HCT116 (cell line): ENCODE measurements at regions not wholly inside any gene's neighbourhood (a gene's known extent, or its start where the extent isn't known, plus 50 kb on each side); places are given as distances from the start of the nearest gene placed in this dataset.

Experiments
- ATAC-seq: fragments of 200-7000 bp; cut with Tn5 transposase; 2 replicates; pipeline ENCODE4 v1.9.1; 2020; ENCODE audit warnings: mild to moderate bottlenecking, moderate library complexity
- BruUV-seq: library from RNA; stranded (reverse); fragments of 400-500 nt; replicated peaks from 2 replicates; lab custom pipeline; 2021; lab: Mats Ljungman, UMichigan
- CTCF ChIA-PET: fragments of 300-600 bp; sonication (Branson Sonifier 250); formaldehyde crosslinking; loops from one replicate; lab custom pipeline; 2021; ENCODE audit warnings: antibody characterized with exemption; lab: Charles Lee
- POLR2A ChIA-PET: fragments of 300-600, 350-600 bp; sonication (Branson Sonifier 250); formaldehyde crosslinking; loops from one replicate; lab custom pipeline; 2021; ENCODE audit warnings: antibody characterized with exemption; lab: Charles Lee
- RAD21 ChIA-PET, 2 experiments: fragments of 300-600 bp; sonication (Branson Sonifier 250); formaldehyde crosslinking; loops; one replicate each; lab custom pipeline; 2023; ENCODE audit warnings: low total read pairs in 2 of 2; ENCODE audit not compliant: uncharacterized antibody in 2 of 2, unreplicated experiment in 2 of 2, low non-redundant PET in 1 of 2; lab: Charles Lee
- DNase-seq: peaks from one replicate; pipeline ENCODE4 v3.0.0-alpha.2; 2010; ENCODE audit warnings: low read depth, low spot score
- H2AFZ ChIP-seq: fragments of 200-600 bp; shearing (Covaris generic), sonication (generic); 2 replicates; pipeline ENCODE4 v1.6.1; 2017; ENCODE audit warnings: low read depth, mixed run types, mixed read lengths, antibody characterized with exemption, low read length; ENCODE audit not compliant: poor library complexity, severe bottlenecking
- H3K27ac ChIP-seq: 2 replicates; pipeline ENCODE4 v1.5.1; 2012; ENCODE audit warnings: low read depth, low read length
- H3K27me3 ChIP-seq: fragments of 200-600 bp; sonication (generic); 2 replicates; pipeline ENCODE4 v1.6.1; 2016; ENCODE audit warnings: mixed run types, low read length, mixed read lengths; ENCODE audit not compliant: insufficient read depth
- H3K36me3 ChIP-seq, 2 experiments: fragments of 200-500 bp in 1 of 2; fragments of 200-600 bp in 1 of 2; sonication (Bioruptor generic) in 1 of 2; sonication (generic) in 1 of 2; 2 replicates each; pipeline versions ENCODE4 v1.5.1 to v1.6.1; 2014 to 2016; ENCODE audit warnings: low read length in 2 of 2, inconsistent platforms in 1 of 2, mixed read lengths in 1 of 2, mixed run types in 1 of 2; ENCODE audit not compliant: insufficient read depth in 2 of 2, control insufficient read depth in 1 of 2
- H3K4me1 ChIP-seq, 2 experiments: fragments of 200-600 bp in 1 of 2; sonication (generic) in 1 of 2; 2 replicates each; pipeline versions ENCODE4 v1.5.1 to v1.6.1; 2012 to 2017; ENCODE audit warnings: low read length in 2 of 2, inconsistent platforms in 1 of 2, mild to moderate bottlenecking in 1 of 2, mixed read lengths in 1 of 2, mixed run types in 1 of 2, moderate library complexity in 1 of 2; ENCODE audit not compliant: insufficient read depth in 2 of 2, control insufficient read depth in 1 of 2
- H3K4me2 ChIP-seq: fragments of 200-600 bp; sonication (generic); 2 replicates; pipeline ENCODE4 v1.6.1; 2017; ENCODE audit warnings: mixed run types, low read length, mixed read lengths
- H3K4me3 ChIP-seq, 2 experiments: fragments of 200-600 bp in 1 of 2; sonication (generic) in 1 of 2; replicated peaks in 1 of 2; 2 replicates each; pipeline ENCODE4 v1.5.1; 2011 to 2016; ENCODE audit warnings: low read length in 2 of 2, control low read depth in 1 of 2, low read depth in 1 of 2, mild to moderate bottlenecking in 1 of 2, mixed read lengths in 1 of 2, mixed run types in 1 of 2
- H3K79me2 ChIP-seq: fragments of 200-600 bp; sonication (generic); 2 replicates; pipeline ENCODE4 v1.6.1; 2017; ENCODE audit warnings: mild to moderate bottlenecking, mixed run types, low read length, moderate library complexity, mixed read lengths; ENCODE audit not compliant: insufficient read depth
- H3K9ac ChIP-seq: fragments of 200-600 bp; sonication (generic); 2 replicates; pipeline ENCODE4 v1.6.1; 2016; ENCODE audit warnings: low read length, mixed read lengths
- H3K9me2 ChIP-seq: fragments of 200-600 bp; sonication (generic), shearing (Covaris generic); 2 replicates; pipeline ENCODE4 v1.6.1; 2017; ENCODE audit warnings: mixed run types, mild to moderate bottlenecking, moderate library complexity; ENCODE audit not compliant: insufficient read depth
- H3K9me3 ChIP-seq, 2 experiments: fragments of 200-500 bp in 1 of 2; fragments of 200-600 bp in 1 of 2; sonication (Bioruptor generic) in 1 of 2; sonication (generic) in 1 of 2; 2 replicates each; pipeline ENCODE4 v1.6.1; 2014 to 2017; ENCODE audit warnings: low read length in 2 of 2, mixed read lengths in 2 of 2, inconsistent platforms in 1 of 2, low read depth in 1 of 2, mild to moderate bottlenecking in 1 of 2, mixed run types in 1 of 2, moderate library complexity in 1 of 2; ENCODE audit not compliant: control insufficient read depth in 1 of 2, insufficient read depth in 1 of 2
- H4K20me1 ChIP-seq: fragments of 200-600 bp; sonication (generic), shearing (Covaris generic); 2 replicates; pipeline ENCODE4 v1.6.1; 2017; ENCODE audit warnings: mixed run types, mild to moderate bottlenecking, moderate library complexity; ENCODE audit not compliant: insufficient read depth
- ATF3 ChIP-seq: IDR thresholded peaks from 2 replicates; pipeline ENCODE4 v1.6.1; 2012
- CEBPB ChIP-seq: IDR thresholded peaks from 2 replicates; pipeline ENCODE4 v1.6.1; 2012; ENCODE audit warnings: low read depth
- EGR1 ChIP-seq: IDR thresholded peaks from 2 replicates; pipeline ENCODE4 v1.6.1; 2012; ENCODE audit warnings: low read depth
- EZH2 ChIP-seq: fragments of 200-600 bp; sonication (generic); IDR thresholded peaks from 2 replicates; pipeline ENCODE4 v1.6.1; 2017; ENCODE audit warnings: antibody characterized with exemption, mixed run types
- JUND ChIP-seq: IDR thresholded peaks from 2 replicates; pipeline ENCODE4 v1.6.1; 2012
- SIN3A ChIP-seq: IDR thresholded peaks from 2 replicates; pipeline ENCODE4 v1.6.1; 2012; ENCODE audit warnings: low read depth
- SRF ChIP-seq: IDR thresholded peaks from 2 replicates; pipeline ENCODE4 v1.6.1; 2012; ENCODE audit warnings: low read depth
- TCF7L2 ChIP-seq: IDR thresholded peaks from 2 replicates; pipeline ENCODE4 v1.7.0; 2011; ENCODE audit warnings: borderline replicate concordance, inconsistent platforms; ENCODE audit not compliant: insufficient read depth, insufficient read length; ENCODE audit errors: extremely low read depth
- YY1 ChIP-seq: IDR thresholded peaks from 2 replicates; pipeline ENCODE4 v1.6.1; 2011; ENCODE audit warnings: low read length, low read depth, moderate library complexity, mild to moderate bottlenecking; ENCODE audit not compliant: insufficient replicate concordance; ENCODE audit errors: extremely low read depth
- ZNF274 ChIP-seq: fragments of 200-500 bp; sonication (Bioruptor generic); IDR thresholded peaks from 2 replicates; pipeline ENCODE4 v1.6.1; 2014; ENCODE audit warnings: mild to moderate bottlenecking, low read depth, low read length, inconsistent platforms
- intact Hi-C: fragments of 100-400 bp; cut with micrococcal nuclease; formaldehyde crosslinking; loops from 2 replicates; pipeline ENCODE4 v1.10.0; 2022
- TF ChIP-seq, protein P1 (sequence below): IDR thresholded peaks from 2 replicates; pipeline ENCODE4 v1.6.1; 2011; ENCODE audit warnings: mild to moderate bottlenecking, low read length, moderate library complexity; ENCODE audit not compliant: insufficient replicate concordance; ENCODE audit errors: extremely low read depth
- TF ChIP-seq, protein P2 (sequence below), 3 experiments: fragments of 200-600 bp in 1 of 3; sonication (generic) in 1 of 3; IDR thresholded peaks in 2 of 3; conservative IDR thresholded peaks in 1 of 3; 2 replicates each; pipeline ENCODE4 v1.5.1; 2012 to 2017; ENCODE audit warnings: low read depth in 2 of 3, low read length in 2 of 3, antibody characterized with exemption in 1 of 3, borderline replicate concordance in 1 of 3, control low read depth in 1 of 3, mild to moderate bottlenecking in 1 of 3, mixed read lengths in 1 of 3, mixed run types in 1 of 3, moderate library complexity in 1 of 3; ENCODE audit not compliant: insufficient read depth in 1 of 3
- TF ChIP-seq, protein P3 (sequence below): IDR thresholded peaks from 2 replicates; pipeline ENCODE4 v1.6.1; 2012

DNA sequence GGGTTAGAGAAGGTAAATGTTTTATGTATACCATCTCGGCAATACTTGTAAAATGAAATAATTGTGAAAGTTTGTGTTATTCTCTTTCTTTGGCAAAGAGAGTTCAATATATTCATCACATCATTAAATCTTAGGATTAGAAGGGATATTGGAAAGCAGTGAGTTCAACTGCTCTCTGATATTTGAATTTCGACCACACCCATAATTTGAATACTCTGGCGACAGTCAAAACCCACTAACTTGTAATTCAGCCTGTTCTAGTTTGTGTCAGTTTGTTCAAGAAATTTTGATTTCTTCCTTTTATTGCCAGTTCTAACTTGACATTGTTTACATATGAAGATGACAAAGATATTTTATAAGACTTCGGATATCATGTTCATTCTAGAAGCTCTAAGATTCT is 1380.5 kb upstream of the CDH8 start:
- H3K79me2 ChIP-seq, result no peaks in the 10 kb centered on the region
- H3K36me3 ChIP-seq, result no peaks in the 10 kb centered on the region
- no peaks in the 10 kb centered on the region for H3K4me1 ChIP-seq
- intact Hi-C loops, result no loop called here
- TF ChIP-seq ZNF274 (no peak), YY1 (no peak), ATF3 (no peak), CEBPB (no peak), TCF7L2 (no peak), EZH2 (no peak), EGR1 (no peak), SRF (no peak), SIN3A (no peak), JUND (no peak)
- TF ChIP-seq, protein P1, sequence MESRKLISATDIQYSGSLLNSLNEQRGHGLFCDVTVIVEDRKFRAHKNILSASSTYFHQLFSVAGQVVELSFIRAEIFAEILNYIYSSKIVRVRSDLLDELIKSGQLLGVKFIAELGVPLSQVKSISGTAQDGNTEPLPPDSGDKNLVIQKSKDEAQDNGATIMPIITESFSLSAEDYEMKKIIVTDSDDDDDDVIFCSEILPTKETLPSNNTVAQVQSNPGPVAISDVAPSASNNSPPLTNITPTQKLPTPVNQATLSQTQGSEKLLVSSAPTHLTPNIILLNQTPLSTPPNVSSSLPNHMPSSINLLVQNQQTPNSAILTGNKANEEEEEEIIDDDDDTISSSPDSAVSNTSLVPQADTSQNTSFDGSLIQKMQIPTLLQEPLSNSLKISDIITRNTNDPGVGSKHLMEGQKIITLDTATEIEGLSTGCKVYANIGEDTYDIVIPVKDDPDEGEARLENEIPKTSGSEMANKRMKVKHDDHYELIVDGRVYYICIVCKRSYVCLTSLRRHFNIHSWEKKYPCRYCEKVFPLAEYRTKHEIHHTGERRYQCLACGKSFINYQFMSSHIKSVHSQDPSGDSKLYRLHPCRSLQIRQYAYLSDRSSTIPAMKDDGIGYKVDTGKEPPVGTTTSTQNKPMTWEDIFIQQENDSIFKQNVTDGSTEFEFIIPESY, result no peak
- TF ChIP-seq, protein P2, sequence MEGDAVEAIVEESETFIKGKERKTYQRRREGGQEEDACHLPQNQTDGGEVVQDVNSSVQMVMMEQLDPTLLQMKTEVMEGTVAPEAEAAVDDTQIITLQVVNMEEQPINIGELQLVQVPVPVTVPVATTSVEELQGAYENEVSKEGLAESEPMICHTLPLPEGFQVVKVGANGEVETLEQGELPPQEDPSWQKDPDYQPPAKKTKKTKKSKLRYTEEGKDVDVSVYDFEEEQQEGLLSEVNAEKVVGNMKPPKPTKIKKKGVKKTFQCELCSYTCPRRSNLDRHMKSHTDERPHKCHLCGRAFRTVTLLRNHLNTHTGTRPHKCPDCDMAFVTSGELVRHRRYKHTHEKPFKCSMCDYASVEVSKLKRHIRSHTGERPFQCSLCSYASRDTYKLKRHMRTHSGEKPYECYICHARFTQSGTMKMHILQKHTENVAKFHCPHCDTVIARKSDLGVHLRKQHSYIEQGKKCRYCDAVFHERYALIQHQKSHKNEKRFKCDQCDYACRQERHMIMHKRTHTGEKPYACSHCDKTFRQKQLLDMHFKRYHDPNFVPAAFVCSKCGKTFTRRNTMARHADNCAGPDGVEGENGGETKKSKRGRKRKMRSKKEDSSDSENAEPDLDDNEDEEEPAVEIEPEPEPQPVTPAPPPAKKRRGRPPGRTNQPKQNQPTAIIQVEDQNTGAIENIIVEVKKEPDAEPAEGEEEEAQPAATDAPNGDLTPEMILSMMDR (IDR thresholded peaks at IDR 0.05 in 2 of 3, conservative IDR thresholded peaks at IDR 0.05 in 1 of 3; ENCODE audit: borderline replicate concordance in 1 of 3, insufficient read depth in 1 of 3, low read depth in 2 of 3, low read length in 2 of 3), result no peak
- TF ChIP-seq, protein P3, sequence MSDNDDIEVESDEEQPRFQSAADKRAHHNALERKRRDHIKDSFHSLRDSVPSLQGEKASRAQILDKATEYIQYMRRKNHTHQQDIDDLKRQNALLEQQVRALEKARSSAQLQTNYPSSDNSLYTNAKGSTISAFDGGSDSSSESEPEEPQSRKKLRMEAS, result no peak
- H4K20me1 ChIP-seq, result no peaks in the 10 kb centered on the region
- POLR2A ChIA-PET, result no interaction called here
- H3K9me2 ChIP-seq, result no peaks in the 10 kb centered on the region
- no peak overlapping the region for H3K27ac ChIP-seq
- peaks cover 3 to 26% of the 10 kb centered on the region in 2 experiments; a peak in 2 of 4 replicates for H3K9me3 ChIP-seq
- H3K4me3 ChIP-seq, result no peak overlapping the region
- H3K27me3 ChIP-seq, result no peaks in the 10 kb centered on the region
- no TSS peak for BruUV-seq
- no peak overlapping the region for H2AFZ ChIP-seq
- ATAC-seq (no peak), DNase-seq (no peak)
- no peak overlapping the region for H3K4me2 ChIP-seq
- RAD21 ChIA-PET, result no interaction called here
- CTCF ChIA-PET, result no interaction called here
- H3K9ac ChIP-seq, result no peak overlapping the region
